ENCODE measurements at regions not wholly inside any gene's neighbourhood (a gene's known extent, or its start where the extent isn't known, plus 50 kb on each side); places are given as distances from the start of the nearest gene placed in this dataset.
A peak's percentile ranks its signal among the peaks of the same experiment; 100 is the strongest.
"Not testable (repeated sequence)": the region's sequence is repeated elsewhere in the genome, so short reads cannot be mapped to it uniquely, and the experiment has no call there.

- DNase-seq (ENCODE audit: low spot score) = peak; percentile 13
Observed at GRCh38 chr6:84926189-84927155, 162.1 kb upstream of the TBX18 start.

GRCh38 chr6:84921891-84922290 lies 157.5 kb upstream of the TBX18 start:
- no peak for DNase-seq (ENCODE audit: low spot score)

GRCh38 chr6:84920021-84920420 lies 155.6 kb upstream of the TBX18 start:
- peak; percentile 5 for DNase-seq (ENCODE audit: low spot score)

DNA sequence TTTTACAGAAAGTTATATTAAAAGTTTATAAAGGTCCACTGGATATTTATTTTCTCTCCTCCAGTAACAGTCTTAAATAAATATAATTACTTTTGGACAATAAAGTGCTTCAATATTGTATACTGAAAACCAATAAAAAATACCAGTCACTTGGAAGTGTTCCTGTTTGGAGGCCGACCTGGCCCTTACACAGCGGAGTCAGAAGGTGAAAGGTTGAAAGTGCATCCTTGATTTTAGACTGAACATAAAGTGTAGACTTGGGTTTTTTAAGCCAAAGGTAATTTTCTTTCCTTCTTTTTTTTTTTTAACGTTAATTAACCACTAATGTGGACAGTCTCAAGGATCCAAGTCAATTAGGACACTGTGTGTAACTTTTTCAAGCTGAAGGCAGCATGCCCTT lies 152.3 kb upstream of the TBX18 start:
- DNase-seq (ENCODE audit: low spot score) = no peak

DNA sequence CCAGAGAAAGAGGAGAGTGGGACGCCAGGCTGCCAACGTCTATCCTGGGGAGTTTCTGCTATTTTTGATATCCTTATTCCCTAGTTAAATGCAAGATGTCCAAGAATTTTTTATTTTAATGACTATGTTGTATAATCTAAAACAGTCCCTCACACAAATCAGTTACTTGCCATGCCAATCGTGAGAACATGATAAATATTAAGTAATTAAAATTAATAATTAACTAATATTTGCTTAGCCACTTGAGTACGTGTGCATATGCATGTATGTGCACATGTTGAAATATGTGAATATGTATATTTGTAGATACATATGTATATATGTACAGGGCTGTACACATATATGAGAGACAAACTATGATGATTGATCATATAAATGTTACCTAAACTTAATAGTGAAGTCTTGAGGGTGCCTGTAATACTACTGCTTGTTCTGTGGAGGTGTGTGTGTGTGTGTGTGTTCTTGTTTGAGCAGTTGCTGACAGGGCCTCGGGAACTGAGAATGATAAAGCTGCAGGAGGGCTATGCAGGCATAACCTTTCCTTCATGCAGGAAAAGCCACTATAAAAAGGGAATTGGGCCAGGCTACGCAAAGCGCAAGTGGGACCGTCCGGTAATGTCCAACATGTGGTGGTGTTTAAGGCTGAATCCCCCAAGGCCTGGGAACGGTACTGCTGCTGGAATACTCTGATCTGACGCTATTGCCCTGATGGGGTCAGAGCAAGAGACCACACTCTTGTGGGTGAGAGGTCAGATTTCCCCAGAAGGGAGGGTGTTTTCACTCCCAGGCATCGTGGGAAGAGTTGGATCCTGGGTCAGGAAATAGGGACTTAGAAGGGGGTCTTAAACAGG lies 148.3 kb upstream of the TBX18 start:
- no peak for DNase-seq (ENCODE audit: low spot score)

- no peak for DNase-seq (ENCODE audit: low spot score)
Observed at GRCh38 chr6:84910906-84911607, 146.7 kb upstream of the TBX18 start.

GRCh38 chr6:84908304-84908904 lies 144.0 kb upstream of the TBX18 start:
- no peak for DNase-seq (ENCODE audit: low spot score)

DNA sequence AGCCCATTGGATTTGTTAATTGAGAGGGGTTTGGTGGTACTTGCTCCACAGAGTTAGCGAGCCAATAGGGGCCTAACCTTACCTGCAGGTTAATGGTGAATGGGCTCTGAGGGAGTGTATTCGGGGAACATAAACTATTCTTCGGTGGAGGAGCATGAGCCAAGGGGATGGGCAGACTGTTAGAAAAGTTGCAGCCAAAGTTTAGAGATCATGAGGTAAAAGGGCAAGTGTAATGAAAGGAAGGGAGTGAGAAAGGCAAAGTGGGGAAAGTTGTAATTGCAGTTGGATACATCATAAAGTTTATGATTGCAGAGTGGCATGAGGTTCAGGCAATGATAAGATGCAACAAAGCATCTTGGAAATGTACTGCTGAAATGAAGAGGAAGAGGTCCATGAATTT lies 142.1 kb upstream of the TBX18 start:
- no peak for DNase-seq (ENCODE audit: low spot score)

- no peak for DNase-seq (ENCODE audit: low spot score)
Observed at GRCh38 chr6:84905823-84906222, 141.4 kb upstream of the TBX18 start.

DNA sequence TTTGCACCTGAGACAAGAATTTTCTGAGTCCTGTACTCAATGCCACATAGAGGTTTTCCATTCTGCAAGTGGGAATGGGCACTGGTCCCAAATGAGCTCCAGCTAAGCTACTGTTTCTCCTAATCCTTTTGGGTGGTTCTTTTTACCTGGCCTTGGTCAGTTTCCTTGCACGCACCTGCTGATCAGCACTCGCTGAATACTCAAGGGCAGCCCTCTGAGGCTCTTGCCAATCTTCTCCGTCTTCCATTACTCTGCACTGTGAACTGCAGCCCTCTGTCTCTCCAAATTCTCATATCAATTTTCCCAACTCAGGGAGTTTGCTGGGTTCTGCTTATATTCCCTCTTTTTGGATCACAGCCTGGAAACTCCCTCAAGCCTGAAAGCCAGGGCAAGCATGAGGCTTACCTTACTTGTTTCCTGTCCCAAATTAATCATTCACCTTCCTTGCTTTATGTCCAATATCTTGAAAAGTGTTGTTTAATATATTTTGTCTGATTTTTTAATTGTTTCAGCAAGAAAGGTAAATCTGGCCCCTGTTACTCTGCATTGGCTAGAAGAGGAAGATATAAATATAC lies 138.0 kb upstream of the TBX18 start:
- no peak for DNase-seq (ENCODE audit: low spot score)

- DNase-seq (ENCODE audit: low spot score) = peak; percentile 22
Observed at GRCh38 chr6:84897988-84898594, 133.7 kb upstream of the TBX18 start.

GRCh38 chr6:84897011-84897410 lies 132.6 kb upstream of the TBX18 start:
- DNase-seq (ENCODE audit: low spot score) = no peak

GRCh38 chr6:84892671-84893070 lies 128.3 kb upstream of the TBX18 start:
- DNase-seq (ENCODE audit: low spot score) = peak; percentile 3

GRCh38 chr6:84882768-84883766 lies 118.7 kb upstream of the TBX18 start:
- DNase-seq (ENCODE audit: low spot score) = no peak

DNA sequence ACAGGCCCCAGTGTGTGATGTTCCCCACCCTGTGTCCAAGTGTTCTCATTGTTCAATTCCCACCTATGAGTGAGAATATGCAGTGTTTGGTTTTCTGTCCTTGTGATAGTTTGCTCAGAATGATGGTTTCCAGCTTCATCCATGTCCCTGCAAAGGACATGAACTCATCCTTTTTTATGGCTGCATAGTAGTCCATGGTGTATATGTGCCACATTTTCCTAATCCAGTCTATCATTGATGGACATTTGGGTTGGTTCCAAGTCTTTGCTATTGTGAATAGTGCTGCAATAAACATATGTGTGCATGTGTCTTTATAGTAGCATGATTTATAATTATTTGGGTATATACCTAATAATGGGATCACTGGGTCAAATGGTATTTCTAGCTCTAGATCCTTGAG lies 115.0 kb upstream of the TBX18 start:
- not testable (repeated sequence) for DNase-seq (ENCODE audit: low spot score)

DNA sequence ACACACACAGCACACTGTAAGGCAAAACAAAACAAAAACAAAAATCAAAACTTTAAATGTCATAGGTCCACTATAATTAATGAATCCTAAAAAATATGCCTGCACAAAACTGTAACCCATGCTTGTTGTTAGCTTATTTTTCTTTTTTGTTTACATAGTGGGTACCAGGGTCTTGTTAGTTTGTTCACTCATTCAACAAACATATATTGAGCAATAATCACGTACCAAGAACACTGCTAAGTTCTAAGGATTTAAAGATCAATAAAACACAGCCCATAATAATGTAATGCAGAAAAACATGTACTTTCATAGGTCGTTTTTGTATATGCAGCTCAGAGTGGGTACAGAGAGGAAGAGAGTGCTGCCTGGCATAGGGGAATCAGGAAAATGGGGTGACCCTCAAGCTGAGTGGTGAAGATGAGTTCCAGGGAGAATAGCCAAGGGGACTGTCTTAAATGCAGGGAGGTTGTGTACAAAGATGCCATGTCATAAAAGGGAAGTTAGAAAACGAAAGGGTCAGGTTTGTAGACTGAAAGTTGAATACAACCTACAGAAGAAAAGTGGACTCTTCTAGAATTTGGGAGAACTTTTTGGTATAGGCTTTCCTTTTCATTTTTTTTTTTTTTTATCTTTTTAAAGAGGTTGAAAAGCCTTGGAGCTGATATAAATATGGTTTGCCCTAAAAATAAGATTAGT lies 113.3 kb upstream of the TBX18 start:
- DNase-seq (ENCODE audit: low spot score) = no peak

DNA sequence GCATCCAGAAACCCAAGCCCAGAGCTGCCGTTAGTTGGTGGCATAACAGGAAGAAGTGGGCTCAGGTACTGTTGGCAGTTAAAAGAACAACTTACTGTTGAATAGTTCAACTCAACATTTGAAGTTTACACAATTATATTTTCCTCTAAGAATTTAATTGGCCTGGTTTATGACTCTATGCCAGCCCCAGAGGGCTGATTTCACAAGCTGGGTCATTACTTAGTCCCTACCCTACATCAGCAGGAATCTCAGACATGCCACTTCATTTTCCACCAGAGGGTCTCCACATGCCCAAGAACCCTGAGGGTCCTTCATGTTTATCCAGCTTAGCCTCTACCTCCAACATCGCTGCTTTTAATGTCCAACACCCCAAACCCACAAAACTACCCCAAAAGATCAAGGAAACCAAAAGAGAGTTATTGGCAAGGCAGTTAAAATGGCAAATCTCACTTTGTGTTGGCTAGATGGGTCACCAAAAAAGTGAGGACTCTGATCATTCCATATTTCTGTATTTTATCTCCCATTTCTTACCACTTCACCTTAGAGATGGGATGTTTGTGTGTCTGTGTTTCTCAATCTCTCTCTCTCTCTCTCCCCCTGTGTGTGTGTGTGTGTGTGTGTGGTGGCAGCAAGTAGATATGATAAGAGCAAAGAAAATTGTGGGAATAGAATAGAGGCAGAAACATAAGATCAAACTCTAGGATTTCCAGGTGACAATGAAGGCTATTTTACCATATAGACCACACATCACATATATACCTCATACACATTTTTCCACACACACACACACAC lies 112.5 kb upstream of the TBX18 start:
- no peak for DNase-seq (ENCODE audit: low spot score)

GRCh38 chr6:84872996-84873723 lies 108.8 kb upstream of the TBX18 start:
- DNase-seq (ENCODE audit: low spot score) = no peak
